ENCODE measurements at regions not wholly inside any gene's neighbourhood (a gene's known extent, or its start where the extent isn't known, plus 50 kb on each side); places are given as distances from the start of the nearest gene placed in this dataset.

DNA sequence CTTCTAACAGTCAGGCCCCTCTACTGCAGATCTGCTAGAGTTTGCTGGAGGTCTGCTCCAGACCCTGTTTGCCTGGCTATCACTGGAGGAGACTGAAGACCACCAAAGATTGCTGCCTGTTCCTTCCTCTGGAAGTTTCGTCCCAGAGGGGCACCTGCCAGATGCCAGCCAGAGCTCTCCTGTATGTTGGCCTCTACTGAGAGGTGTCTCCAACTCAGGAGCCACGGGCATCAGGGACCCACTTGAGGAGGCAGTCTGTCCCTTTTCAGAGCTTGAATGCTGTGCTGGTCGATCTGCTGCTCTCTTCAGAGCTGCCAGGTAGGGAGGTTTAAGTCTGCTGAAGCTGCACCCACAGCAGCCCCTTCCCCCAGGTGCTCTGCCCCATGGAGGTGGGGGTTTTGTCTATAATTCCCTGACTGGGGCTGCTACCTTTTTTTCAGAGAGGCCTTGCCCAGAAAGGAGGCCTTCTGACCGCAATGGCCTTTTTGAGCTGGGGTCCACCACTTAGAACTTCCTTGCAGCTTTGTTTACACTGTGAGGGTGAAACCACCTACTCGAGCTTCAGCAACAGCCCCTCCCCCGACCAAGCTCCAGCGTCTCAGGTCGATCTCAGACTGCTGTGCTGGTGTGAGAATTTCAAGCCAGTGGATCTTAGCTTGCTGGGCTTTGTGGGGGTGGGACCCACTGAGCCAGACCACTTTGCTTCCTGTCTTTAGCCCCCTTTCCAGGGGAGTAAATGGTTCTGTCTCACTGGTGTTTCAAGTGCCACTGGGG, 566.0 kb downstream of the NR4A2 start:
- H3K4me2 ChIP-seq = no peak overlapping the region
- H3F3A ChIP-seq (replicated peaks; ENCODE audit: low read depth) = no peaks in the 10 kb centered on the region
- H3K9me2 ChIP-seq (ENCODE audit: insufficient read depth) = no peaks in the 10 kb centered on the region; the same call in 1 of the 2 replicates
- Mint-ChIP-seq H3K27ac (no peak overlapping the region), H3K27me3 (ENCODE audit: insufficient read depth, low read depth, poor library complexity) (no peaks in the 10 kb centered on the region), H3K4me1 (peaks cover 3% of the 10 kb centered on the region; the same call in 1 of the 3 replicates), H3K9me3 (peaks cover 15% of the 10 kb centered on the region; the same call in 2 of the 3 replicates), H3K4me3 (no peak overlapping the region), H3K36me3 (ENCODE audit: low read depth) (peaks cover 5% of the 10 kb centered on the region; the same call in 2 of the 3 replicates)
- no peaks in the 10 kb centered on the region for H3K27me3 ChIP-seq (ENCODE audit: insufficient read depth)
- H3K79me2 ChIP-seq (replicated peaks; ENCODE audit: insufficient read depth) = no peaks in the 10 kb centered on the region
- H3K36me3 ChIP-seq (ENCODE audit: insufficient read depth) = no peaks in the 10 kb centered on the region
- H2AFZ ChIP-seq = peak overlapping the region; percentile 8; the same call in 1 of the 2 replicates
- no peak for TF ChIP-seq JUNB (IDR thresholded peaks at IDR 0.05; ENCODE audit: unreplicated experiment)
- TF ChIP-seq, protein P1, sequence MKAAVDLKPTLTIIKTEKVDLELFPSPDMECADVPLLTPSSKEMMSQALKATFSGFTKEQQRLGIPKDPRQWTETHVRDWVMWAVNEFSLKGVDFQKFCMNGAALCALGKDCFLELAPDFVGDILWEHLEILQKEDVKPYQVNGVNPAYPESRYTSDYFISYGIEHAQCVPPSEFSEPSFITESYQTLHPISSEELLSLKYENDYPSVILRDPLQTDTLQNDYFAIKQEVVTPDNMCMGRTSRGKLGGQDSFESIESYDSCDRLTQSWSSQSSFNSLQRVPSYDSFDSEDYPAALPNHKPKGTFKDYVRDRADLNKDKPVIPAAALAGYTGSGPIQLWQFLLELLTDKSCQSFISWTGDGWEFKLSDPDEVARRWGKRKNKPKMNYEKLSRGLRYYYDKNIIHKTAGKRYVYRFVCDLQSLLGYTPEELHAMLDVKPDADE (IDR thresholded peaks at IDR 0.05) = no peak
- TF ChIP-seq EZH2phosphoT487 (IDR thresholded peaks at IDR 0.05; ENCODE audit: unreplicated experiment) = no peak
- TF ChIP-seq, protein P2, sequence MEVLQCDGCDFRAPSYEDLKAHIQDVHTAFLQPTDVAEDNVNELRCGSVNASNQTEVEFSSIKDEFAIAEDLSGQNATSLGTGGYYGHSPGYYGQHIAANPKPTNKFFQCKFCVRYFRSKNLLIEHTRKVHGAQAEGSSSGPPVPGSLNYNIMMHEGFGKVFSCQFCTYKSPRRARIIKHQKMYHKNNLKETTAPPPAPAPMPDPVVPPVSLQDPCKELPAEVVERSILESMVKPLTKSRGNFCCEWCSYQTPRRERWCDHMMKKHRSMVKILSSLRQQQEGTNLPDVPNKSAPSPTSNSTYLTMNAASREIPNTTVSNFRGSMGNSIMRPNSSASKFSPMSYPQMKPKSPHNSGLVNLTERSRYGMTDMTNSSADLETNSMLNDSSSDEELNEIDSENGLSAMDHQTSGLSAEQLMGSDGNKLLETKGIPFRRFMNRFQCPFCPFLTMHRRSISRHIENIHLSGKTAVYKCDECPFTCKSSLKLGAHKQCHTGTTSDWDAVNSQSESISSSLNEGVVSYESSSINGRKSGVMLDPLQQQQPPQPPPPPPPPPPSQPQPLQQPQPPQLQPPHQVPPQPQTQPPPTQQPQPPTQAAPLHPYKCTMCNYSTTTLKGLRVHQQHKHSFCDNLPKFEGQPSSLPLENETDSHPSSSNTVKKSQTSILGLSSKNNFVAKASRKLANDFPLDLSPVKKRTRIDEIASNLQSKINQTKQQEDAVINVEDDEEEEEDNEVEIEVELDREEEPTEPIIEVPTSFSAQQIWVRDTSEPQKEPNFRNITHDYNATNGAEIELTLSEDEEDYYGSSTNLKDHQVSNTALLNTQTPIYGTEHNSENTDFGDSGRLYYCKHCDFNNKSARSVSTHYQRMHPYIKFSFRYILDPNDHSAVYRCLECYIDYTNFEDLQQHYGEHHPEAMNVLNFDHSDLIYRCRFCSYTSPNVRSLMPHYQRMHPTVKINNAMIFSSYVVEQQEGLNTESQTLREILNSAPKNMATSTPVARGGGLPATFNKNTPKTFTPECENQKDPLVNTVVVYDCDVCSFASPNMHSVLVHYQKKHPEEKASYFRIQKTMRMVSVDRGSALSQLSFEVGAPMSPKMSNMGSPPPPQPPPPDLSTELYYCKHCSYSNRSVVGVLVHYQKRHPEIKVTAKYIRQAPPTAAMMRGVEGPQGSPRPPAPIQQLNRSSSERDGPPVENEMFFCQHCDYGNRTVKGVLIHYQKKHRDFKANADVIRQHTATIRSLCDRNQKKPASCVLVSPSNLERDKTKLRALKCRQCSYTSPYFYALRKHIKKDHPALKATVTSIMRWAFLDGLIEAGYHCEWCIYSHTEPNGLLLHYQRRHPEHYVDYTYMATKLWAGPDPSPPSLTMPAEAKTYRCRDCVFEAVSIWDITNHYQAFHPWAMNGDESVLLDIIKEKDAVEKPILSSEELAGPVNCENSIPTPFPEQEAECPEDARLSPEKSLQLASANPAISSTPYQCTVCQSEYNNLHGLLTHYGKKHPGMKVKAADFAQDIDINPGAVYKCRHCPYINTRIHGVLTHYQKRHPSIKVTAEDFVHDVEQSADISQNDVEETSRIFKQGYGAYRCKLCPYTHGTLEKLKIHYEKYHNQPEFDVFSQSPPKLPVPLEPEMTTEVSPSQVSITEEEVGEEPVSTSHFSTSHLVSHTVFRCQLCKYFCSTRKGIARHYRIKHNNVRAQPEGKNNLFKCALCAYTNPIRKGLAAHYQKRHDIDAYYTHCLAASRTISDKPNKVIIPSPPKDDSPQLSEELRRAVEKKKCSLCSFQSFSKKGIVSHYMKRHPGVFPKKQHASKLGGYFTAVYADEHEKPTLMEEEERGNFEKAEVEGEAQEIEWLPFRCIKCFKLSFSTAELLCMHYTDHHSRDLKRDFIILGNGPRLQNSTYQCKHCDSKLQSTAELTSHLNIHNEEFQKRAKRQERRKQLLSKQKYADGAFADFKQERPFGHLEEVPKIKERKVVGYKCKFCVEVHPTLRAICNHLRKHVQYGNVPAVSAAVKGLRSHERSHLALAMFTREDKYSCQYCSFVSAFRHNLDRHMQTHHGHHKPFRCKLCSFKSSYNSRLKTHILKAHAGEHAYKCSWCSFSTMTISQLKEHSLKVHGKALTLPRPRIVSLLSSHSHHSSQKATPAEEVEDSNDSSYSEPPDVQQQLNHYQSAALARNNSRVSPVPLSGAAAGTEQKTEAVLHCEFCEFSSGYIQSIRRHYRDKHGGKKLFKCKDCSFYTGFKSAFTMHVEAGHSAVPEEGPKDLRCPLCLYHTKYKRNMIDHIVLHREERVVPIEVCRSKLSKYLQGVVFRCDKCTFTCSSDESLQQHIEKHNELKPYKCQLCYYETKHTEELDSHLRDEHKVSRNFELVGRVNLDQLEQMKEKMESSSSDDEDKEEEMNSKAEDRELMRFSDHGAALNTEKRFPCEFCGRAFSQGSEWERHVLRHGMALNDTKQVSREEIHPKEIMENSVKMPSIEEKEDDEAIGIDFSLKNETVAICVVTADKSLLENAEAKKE (CRISPR knock-in tag; IDR thresholded peaks at IDR 0.05) = no peak
- no peak for TF ChIP-seq CREB1 (CRISPR knock-in tag; IDR thresholded peaks at IDR 0.05; ENCODE audit: low read depth)
- TF ChIP-seq NANOG (IDR thresholded peaks at IDR 0.05; ENCODE audit: borderline replicate concordance) = no peak
- no peak for TF ChIP-seq EZH2 (IDR thresholded peaks at IDR 0.05; ENCODE audit: low read depth, unreplicated experiment)
- TF ChIP-seq ZNF331 (CRISPR knock-in tag; IDR thresholded peaks at IDR 0.05; ENCODE audit: low read depth) = no peak
- TF ChIP-seq, protein P3, sequence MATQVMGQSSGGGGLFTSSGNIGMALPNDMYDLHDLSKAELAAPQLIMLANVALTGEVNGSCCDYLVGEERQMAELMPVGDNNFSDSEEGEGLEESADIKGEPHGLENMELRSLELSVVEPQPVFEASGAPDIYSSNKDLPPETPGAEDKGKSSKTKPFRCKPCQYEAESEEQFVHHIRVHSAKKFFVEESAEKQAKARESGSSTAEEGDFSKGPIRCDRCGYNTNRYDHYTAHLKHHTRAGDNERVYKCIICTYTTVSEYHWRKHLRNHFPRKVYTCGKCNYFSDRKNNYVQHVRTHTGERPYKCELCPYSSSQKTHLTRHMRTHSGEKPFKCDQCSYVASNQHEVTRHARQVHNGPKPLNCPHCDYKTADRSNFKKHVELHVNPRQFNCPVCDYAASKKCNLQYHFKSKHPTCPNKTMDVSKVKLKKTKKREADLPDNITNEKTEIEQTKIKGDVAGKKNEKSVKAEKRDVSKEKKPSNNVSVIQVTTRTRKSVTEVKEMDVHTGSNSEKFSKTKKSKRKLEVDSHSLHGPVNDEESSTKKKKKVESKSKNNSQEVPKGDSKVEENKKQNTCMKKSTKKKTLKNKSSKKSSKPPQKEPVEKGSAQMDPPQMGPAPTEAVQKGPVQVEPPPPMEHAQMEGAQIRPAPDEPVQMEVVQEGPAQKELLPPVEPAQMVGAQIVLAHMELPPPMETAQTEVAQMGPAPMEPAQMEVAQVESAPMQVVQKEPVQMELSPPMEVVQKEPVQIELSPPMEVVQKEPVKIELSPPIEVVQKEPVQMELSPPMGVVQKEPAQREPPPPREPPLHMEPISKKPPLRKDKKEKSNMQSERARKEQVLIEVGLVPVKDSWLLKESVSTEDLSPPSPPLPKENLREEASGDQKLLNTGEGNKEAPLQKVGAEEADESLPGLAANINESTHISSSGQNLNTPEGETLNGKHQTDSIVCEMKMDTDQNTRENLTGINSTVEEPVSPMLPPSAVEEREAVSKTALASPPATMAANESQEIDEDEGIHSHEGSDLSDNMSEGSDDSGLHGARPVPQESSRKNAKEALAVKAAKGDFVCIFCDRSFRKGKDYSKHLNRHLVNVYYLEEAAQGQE (IDR thresholded peaks at IDR 0.05; ENCODE audit: unreplicated experiment) = no peak
- TF ChIP-seq POLR2AphosphoS5 (IDR thresholded peaks at IDR 0.05; ENCODE audit: low read depth) = no peak
- TF ChIP-seq, protein P4, sequence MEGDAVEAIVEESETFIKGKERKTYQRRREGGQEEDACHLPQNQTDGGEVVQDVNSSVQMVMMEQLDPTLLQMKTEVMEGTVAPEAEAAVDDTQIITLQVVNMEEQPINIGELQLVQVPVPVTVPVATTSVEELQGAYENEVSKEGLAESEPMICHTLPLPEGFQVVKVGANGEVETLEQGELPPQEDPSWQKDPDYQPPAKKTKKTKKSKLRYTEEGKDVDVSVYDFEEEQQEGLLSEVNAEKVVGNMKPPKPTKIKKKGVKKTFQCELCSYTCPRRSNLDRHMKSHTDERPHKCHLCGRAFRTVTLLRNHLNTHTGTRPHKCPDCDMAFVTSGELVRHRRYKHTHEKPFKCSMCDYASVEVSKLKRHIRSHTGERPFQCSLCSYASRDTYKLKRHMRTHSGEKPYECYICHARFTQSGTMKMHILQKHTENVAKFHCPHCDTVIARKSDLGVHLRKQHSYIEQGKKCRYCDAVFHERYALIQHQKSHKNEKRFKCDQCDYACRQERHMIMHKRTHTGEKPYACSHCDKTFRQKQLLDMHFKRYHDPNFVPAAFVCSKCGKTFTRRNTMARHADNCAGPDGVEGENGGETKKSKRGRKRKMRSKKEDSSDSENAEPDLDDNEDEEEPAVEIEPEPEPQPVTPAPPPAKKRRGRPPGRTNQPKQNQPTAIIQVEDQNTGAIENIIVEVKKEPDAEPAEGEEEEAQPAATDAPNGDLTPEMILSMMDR (conservative IDR thresholded peaks at IDR 0.05; ENCODE audit: low read depth in 2 of 2) = no peak
- no peak for TF ChIP-seq STAT1 (IDR thresholded peaks at IDR 0.05; ENCODE audit: unreplicated experiment)
- TF ChIP-seq ZNF114 (CRISPR knock-in tag; IDR thresholded peaks at IDR 0.05) = no peak
- no peak overlapping the region for H3K27ac ChIP-seq (ENCODE audit: low read depth)
- DNase-seq (ENCODE audit: low spot score) = peak; percentile 38
- ATAC-seq = no peak; the same call in 2 of the 3 replicates
- H3K4me1 ChIP-seq (ENCODE audit: insufficient read depth) = no peaks in the 10 kb centered on the region
- no peaks in the 10 kb centered on the region for H4K20me1 ChIP-seq (replicated peaks; ENCODE audit: insufficient read depth)
- no peak overlapping the region for H3K4me3 ChIP-seq

All from GM23338 (cell line).